GM23248 (cell line): ENCODE measurements at regions not wholly inside any gene's neighbourhood (a gene's known extent, or its start where the extent isn't known, plus 50 kb on each side); places are given as distances from the start of the nearest gene placed in this dataset.

Source experiments
- DNase-seq: peaks from one replicate; pipeline ENCODE4 v3.0.0-alpha.2; 2015
- H2AFZ ChIP-seq: fragments of 200-600 bp; sonication (generic); 2 replicates; pipeline ENCODE4 v1.6.1; 2016; ENCODE audit warnings: antibody characterized with exemption
- H3F3A ChIP-seq: fragments of 200-600 bp; sonication (generic); 2 replicates; pipeline ENCODE4 v1.6.1; 2016; ENCODE audit warnings: mild to moderate bottlenecking, antibody characterized with exemption, mixed run types; ENCODE audit not compliant: insufficient read depth
- H3K27ac ChIP-seq: fragments of 200-600 bp; sonication (generic); 2 replicates; pipeline ENCODE4 v1.5.1; 2016; ENCODE audit warnings: mild to moderate bottlenecking
- H3K27me3 ChIP-seq: fragments of 200-600 bp; sonication (generic); replicated peaks from 2 replicates; pipeline ENCODE4 v1.6.1; 2016; ENCODE audit warnings: mild to moderate bottlenecking; ENCODE audit not compliant: insufficient read depth
- H3K36me3 ChIP-seq: fragments of 200-600 bp; sonication (generic); 2 replicates; pipeline ENCODE4 v1.6.1; 2016; ENCODE audit warnings: low read depth, mild to moderate bottlenecking
- H3K4me1 ChIP-seq: fragments of 200-600 bp; sonication (generic); 2 replicates; pipeline ENCODE4 v1.6.1; 2016; ENCODE audit warnings: mild to moderate bottlenecking; ENCODE audit not compliant: insufficient read depth
- H3K4me2 ChIP-seq: fragments of 200-600 bp; sonication (generic); one replicate; pipeline ENCODE4 v1.6.1; 2016; ENCODE audit warnings: mild to moderate bottlenecking; ENCODE audit not compliant: unreplicated experiment
- H3K4me3 ChIP-seq: fragments of 200-600 bp; sonication (generic); 2 replicates; pipeline ENCODE4 v1.5.1; 2016; ENCODE audit warnings: mild to moderate bottlenecking
- H3K79me2 ChIP-seq: fragments of 200-600 bp; sonication (generic); 2 replicates; pipeline ENCODE4 v1.6.1; 2016; ENCODE audit warnings: mild to moderate bottlenecking; ENCODE audit not compliant: insufficient read depth
- H3K9ac ChIP-seq: fragments of 200-600 bp; sonication (generic); 2 replicates; pipeline ENCODE4 v1.6.1; 2016; ENCODE audit warnings: mild to moderate bottlenecking
- H3K9me2 ChIP-seq: fragments of 200-600 bp; sonication (generic); 2 replicates; pipeline ENCODE4 v1.6.1; 2016; ENCODE audit warnings: mixed run types, mild to moderate bottlenecking, moderate library complexity; ENCODE audit not compliant: insufficient read depth
- H3K9me3 ChIP-seq: fragments of 200-600 bp; sonication (generic); one replicate; pipeline ENCODE4 v1.6.1; 2017; ENCODE audit warnings: low read depth
- H4K20me1 ChIP-seq: fragments of 200-600 bp; sonication (generic); 2 replicates; pipeline ENCODE4 v1.6.0; 2016; ENCODE audit not compliant: insufficient read depth
- EZH2 ChIP-seq: fragments of 200-600 bp; sonication (generic); IDR thresholded peaks from 2 replicates; pipeline ENCODE4 v1.6.1; 2018; ENCODE audit warnings: antibody characterized with exemption, mild to moderate bottlenecking; ENCODE audit not compliant: insufficient read depth, poor library complexity, severe bottlenecking
- EZH2phosphoT487 ChIP-seq: fragments of 200-600 bp; sonication (generic); IDR thresholded peaks from 2 replicates; pipeline ENCODE4 v1.6.1; 2018; ENCODE audit warnings: antibody characterized with exemption, moderate library complexity, mild to moderate bottlenecking, low read depth; ENCODE audit not compliant: insufficient read depth
- WGBS, 2 experiments: methylation state at CpG; one replicate each; pipeline ENCODE4 v1.1.6; 2015 to 2017; ENCODE audit warnings: low lambda C conversion rate in 2 of 2, low coverage in 1 of 2; ENCODE audit errors: missing lambda C conversion rate in 2 of 2; 5-methylcytosine and 5-hydroxymethylcytosine counted together
- in situ Hi-C: fragments of 300-500 bp; cut with MboI; formaldehyde crosslinking; loops from 2 replicates; pipeline ENCODE4 v1.15.0; 2020

- in situ Hi-C loops, result no loop called here
- no peak overlapping the region for H3K4me3 ChIP-seq
- H3F3A ChIP-seq, result no peaks in the 10 kb centered on the region
- H3K9me2 ChIP-seq, result no peaks in the 10 kb centered on the region
- H3K27me3 ChIP-seq, result no peaks in the 10 kb centered on the region
- DNase-seq, result peak; percentile 87
- no peak overlapping the region for H2AFZ ChIP-seq
- 0 out of 2 replicates have a peak overlapping the region, but pooled peaks have one; percentile 5 for H3K27ac ChIP-seq
- H3K36me3 ChIP-seq, result no peaks in the 10 kb centered on the region
- no peaks in the 10 kb centered on the region for H4K20me1 ChIP-seq
- no peak for TF ChIP-seq EZH2phosphoT487
- no peak for TF ChIP-seq EZH2
- no peaks in the 10 kb centered on the region for H3K9me3 ChIP-seq
- no peaks in the 10 kb centered on the region for H3K79me2 ChIP-seq
- whole genome bisulfite sequencing, 2 experiments, result 23 to 25% methylated on average over 1 of the region's 1 CpG
- H3K4me1 ChIP-seq, result peaks cover 13% of the 10 kb centered on the region
- no peak overlapping the region for H3K4me2 ChIP-seq
- no peak overlapping the region for H3K9ac ChIP-seq
Observed at GRCh38 chr6:113495521-113495920, 361.6 kb upstream of the MARCKS start.

GRCh38 chr6:113496166-113496565, 361.0 kb upstream of the MARCKS start:
- Histone ChIP-seq H3K27me3 (no peaks in the 10 kb centered on the region), H3K4me3 (no peak overlapping the region), H3K9ac (no peak overlapping the region), H3K79me2 (no peaks in the 10 kb centered on the region), H3K4me2 (no peak overlapping the region), H3K9me3 (no peaks in the 10 kb centered on the region), H3K9me2 (no peaks in the 10 kb centered on the region), H3K36me3 (no peaks in the 10 kb centered on the region), H3F3A (no peaks in the 10 kb centered on the region), H4K20me1 (no peaks in the 10 kb centered on the region), H3K27ac (no peak overlapping the region), H3K4me1 (peaks cover 12% of the 10 kb centered on the region), H2AFZ (no peak overlapping the region)
- in situ Hi-C loops, result no loop called here
- TF ChIP-seq EZH2, result no peak
- TF ChIP-seq EZH2phosphoT487, result no peak
- no peak for DNase-seq
- WGBS, 2 experiments, result 93 to 99% methylated on average over 4 of the region's 4 CpGs

DNA sequence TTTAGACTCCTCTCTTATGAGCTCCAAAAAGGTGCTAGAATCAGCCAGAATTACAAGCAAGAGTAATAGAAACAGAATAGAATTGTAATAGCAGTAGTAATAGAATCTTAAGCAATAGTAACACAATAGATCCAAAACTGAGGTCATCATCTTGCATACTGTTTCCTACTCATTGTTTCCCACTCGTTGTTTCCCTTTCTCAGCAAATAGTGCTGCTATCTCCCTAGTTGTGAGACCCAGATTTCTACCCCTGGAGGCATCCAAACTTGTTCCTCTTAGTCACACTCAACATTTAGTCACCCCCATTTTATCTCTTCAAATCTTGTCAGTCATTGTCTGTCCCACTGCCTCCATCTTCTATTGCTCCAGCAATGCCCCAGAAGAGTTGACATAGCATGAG, 356.9 kb upstream of the MARCKS start:
- TF ChIP-seq EZH2 (no peak), EZH2phosphoT487 (no peak)
- H3K4me1 ChIP-seq, result peaks cover 11% of the 10 kb centered on the region
- no peak overlapping the region for H2AFZ ChIP-seq
- H3K9me3 ChIP-seq, result no peaks in the 10 kb centered on the region
- 11% methylated on average over 1 of the region's 1 CpG for WGBS, 2 experiments
- in situ Hi-C loops, result no loop called here
- H3K9me2 ChIP-seq, result no peaks in the 10 kb centered on the region
- H3F3A ChIP-seq, result no peaks in the 10 kb centered on the region
- no peak overlapping the region for H3K9ac ChIP-seq
- no peaks in the 10 kb centered on the region for H3K27me3 ChIP-seq
- H3K36me3 ChIP-seq, result no peaks in the 10 kb centered on the region
- no peak overlapping the region for H3K4me3 ChIP-seq
- DNase-seq, result peak; percentile 69
- no peak overlapping the region for H3K4me2 ChIP-seq
- no peaks in the 10 kb centered on the region for H3K79me2 ChIP-seq
- H4K20me1 ChIP-seq, result no peaks in the 10 kb centered on the region
- no peak overlapping the region for H3K27ac ChIP-seq

GRCh38 chr6:113505084-113505699, 352.0 kb upstream of the MARCKS start:
- Histone ChIP-seq H3K9me3 (no peaks in the 10 kb centered on the region), H3K79me2 (no peaks in the 10 kb centered on the region), H3F3A (no peaks in the 10 kb centered on the region), H3K9ac (no peak overlapping the region), H3K4me2 (no peak overlapping the region), H3K36me3 (no peaks in the 10 kb centered on the region), H3K4me1 (no peaks in the 10 kb centered on the region), H2AFZ (no peak overlapping the region), H3K27ac (no peak overlapping the region), H3K9me2 (no peaks in the 10 kb centered on the region), H3K27me3 (no peaks in the 10 kb centered on the region), H4K20me1 (no peaks in the 10 kb centered on the region), H3K4me3 (no peak overlapping the region)
- WGBS, 2 experiments, result 77 to 78% methylated on average over 2 of the region's 2 CpGs
- DNase-seq, result no peak
- no peak for TF ChIP-seq EZH2
- no peak for TF ChIP-seq EZH2phosphoT487
- in situ Hi-C loops, result no loop called here

DNA sequence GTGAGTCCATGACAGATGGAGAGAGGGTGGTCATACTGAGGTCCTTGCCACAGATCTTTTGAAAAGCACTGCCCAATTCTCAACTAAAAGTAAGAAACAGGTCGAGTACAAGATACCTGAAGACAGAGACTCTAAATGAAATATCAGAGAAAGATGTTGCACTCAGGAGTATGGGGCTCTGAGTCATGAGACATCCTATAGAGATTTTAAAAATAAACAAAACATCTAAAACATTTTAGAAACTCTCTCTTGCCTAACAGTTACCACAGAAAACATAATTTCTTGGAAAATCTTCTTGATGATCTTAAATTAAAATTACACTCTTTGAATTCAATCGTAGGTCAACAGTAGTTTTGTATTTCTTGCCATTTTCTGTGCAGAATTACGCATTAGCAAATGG, 348.9 kb upstream of the MARCKS start:
- no peak for DNase-seq
- Histone ChIP-seq H3K4me1 (no peaks in the 10 kb centered on the region), H3K9me3 (no peaks in the 10 kb centered on the region), H2AFZ (no peak overlapping the region), H3K27me3 (no peaks in the 10 kb centered on the region), H3F3A (no peaks in the 10 kb centered on the region), H3K4me3 (no peak overlapping the region), H3K27ac (no peak overlapping the region), H4K20me1 (no peaks in the 10 kb centered on the region), H3K79me2 (no peaks in the 10 kb centered on the region), H3K4me2 (no peak overlapping the region), H3K9me2 (no peaks in the 10 kb centered on the region), H3K36me3 (no peaks in the 10 kb centered on the region), H3K9ac (no peak overlapping the region)
- WGBS, 2 experiments, result 65 to 68% methylated on average over 3 of the region's 3 CpGs
- TF ChIP-seq EZH2phosphoT487 (no peak), EZH2 (no peak)
- in situ Hi-C loops, result no loop called here
